HG03175 (cell line): ENCODE measurements at regions not wholly inside any gene's neighbourhood (a gene's known extent, or its start where the extent isn't known, plus 50 kb on each side); places are given as distances from the start of the nearest gene placed in this dataset.

Experiments used
- ATAC-seq: cut with Tn5 transposase; IDR thresholded peaks from one replicate; pipeline ENCODE4 v1.9.1; 2021; ENCODE audit warnings: mild to moderate bottlenecking, moderate library complexity; ENCODE audit not compliant: unreplicated experiment

DNA sequence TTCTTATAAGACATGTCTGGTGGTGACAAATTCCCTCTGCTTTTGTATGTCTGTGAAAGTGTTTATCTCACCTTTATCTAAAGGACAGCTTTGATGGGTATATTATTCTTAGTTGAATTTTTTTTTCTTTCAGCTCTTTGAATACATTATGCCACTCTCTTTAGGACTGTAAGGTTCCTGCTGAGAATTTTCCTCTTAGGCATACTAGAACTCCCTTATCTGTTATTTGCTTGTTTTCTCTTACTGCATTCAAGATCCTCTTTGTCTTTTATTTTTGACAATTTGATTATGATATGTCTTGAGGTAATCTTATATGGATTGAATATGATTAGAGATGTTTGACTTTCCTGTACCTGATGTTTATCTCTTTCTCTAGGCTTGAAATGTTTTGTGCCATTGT is 1328.4 kb downstream of the PCDH9 start:
- no peak for ATAC-seq

GRCh38 chr13:65894049-65894448 is 1336.1 kb downstream of the PCDH9 start:
- ATAC-seq: no peak

DNA sequence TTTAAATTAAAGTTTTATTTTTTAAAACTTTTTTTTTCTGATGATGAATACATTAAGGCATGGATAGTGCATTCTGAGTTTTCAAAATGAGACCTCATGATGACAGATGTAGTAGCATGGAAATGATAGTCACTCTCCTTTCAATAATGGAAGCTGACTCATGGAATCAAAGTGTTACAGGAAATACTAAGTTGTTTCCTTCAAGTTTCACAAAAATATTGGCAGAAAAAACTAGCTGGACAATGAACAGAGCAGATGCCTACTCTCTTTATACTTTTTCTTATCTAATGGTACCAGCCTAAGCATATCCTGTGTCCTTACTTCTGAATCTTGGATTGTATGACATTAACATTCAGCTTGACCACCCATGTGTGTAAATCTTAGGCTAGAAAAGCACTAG is 1337.3 kb downstream of the PCDH9 start:
- ATAC-seq: no peak

GRCh38 chr13:65889368-65889767 is 1340.8 kb downstream of the PCDH9 start:
- no peak for ATAC-seq

GRCh38 chr13:65882810-65883209 is 1347.3 kb downstream of the PCDH9 start:
- no peak for ATAC-seq

- ATAC-seq: no peak
Observed at GRCh38 chr13:65881561-65882155, 1348.5 kb downstream of the PCDH9 start.

DNA sequence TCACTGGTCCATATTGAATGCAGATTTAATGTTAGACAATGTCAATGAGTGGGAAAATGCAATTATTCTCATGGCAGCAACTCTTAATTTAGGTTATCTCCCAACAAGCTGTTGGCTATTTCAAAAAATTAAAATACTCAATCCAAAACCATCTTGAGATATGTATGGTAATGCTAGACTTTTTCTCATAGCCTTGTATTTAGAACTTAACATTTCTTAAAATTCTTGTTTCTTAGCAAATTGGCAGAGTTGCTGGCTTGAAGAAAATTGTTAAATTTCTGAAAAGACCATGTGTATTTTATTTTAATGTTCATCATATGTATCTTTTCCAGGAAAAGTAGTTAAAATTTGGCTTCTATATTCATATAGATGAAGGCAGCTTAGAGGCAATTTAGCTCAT is 1355.1 kb downstream of the PCDH9 start:
- no peak for ATAC-seq

DNA sequence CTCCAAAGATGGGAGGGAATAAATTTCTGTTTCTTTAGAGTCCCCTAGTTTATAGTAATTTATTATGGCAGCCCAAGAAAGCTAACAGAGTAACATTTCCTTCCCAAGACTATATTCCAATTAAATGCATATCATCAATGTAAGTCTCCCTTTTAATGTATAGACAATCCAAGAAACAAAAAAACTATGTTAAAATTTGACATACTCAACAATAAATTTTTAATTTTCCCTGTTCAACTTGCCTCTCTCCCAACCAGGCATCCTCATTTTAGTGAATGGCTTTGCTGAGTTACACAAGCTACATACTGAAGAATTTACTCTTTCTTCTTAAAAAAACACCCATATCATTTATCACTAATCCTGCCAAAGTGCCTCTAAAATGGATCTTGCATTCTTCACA is 1357.7 kb downstream of the PCDH9 start:
- no peak for ATAC-seq

DNA sequence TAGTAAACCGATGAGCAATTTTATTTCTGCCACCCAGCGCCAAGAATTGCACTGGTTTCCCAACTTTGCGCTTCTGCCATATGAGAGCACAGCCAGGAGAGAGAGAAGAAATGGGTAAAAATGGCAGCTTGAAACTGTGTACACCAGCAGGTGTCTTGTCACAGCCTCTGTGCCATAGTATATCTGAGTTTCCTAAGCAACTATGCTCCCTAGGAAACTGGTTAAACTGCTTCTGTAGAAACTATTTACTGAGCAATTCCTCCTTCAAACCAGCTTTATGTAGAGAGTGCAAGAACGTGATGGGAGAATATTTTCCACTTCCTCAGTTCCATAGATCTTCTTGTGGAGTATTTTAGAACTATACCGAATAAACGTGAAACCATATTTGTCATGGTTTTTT is 1361.3 kb downstream of the PCDH9 start:
- no peak for ATAC-seq

- ATAC-seq: no peak
Observed at GRCh38 chr13:65868099-65868498, 1362.0 kb downstream of the PCDH9 start.

DNA sequence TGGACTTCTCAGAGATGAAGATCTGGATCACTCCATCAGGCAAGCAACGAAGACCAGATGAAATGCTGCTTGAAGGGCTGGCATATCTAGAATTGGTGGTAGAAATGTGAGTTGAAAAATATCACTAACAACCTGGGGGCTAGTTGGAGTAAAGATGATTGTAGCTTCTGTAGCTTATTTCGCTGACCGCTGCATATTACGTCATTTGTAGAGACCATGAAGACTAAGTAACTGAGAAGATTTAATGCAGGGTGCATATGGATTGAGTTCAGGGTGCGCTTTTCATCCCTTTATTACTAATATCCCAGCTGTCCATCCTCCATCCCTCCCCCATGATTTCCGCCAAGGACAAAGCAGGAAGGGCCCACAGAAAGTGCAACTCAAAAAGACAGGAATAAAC is 1364.0 kb downstream of the PCDH9 start:
- no peak for ATAC-seq

GRCh38 chr13:65865206-65865605 is 1364.9 kb downstream of the PCDH9 start:
- no peak for ATAC-seq

GRCh38 chr13:65864039-65864438 is 1366.1 kb downstream of the PCDH9 start:
- no peak for ATAC-seq

DNA sequence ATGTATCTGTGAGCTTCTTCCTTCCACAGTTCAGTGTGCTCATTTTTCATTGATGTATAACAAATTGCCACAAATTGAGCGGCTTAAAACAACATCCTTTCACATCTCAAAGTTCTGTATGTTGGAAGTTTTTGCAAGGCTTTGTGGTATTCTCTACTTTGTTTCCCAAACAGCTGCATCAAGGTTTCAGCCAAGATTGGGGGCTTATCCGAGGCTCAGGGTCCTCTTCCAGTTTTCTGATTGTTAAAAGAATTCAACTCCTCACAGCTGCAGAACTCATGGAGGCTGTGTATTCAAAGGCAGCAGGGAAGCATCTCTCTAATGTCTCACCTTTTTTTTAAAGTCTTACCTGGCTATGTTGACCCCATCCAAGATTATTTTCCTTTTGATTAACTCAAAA is 1369.8 kb downstream of the PCDH9 start:
- ATAC-seq: no peak

- ATAC-seq: no peak
Observed at GRCh38 chr13:65857942-65858565, 1372.1 kb downstream of the PCDH9 start.

- ATAC-seq: no peak
Observed at GRCh38 chr13:65856431-65856830, 1373.7 kb downstream of the PCDH9 start.

DNA sequence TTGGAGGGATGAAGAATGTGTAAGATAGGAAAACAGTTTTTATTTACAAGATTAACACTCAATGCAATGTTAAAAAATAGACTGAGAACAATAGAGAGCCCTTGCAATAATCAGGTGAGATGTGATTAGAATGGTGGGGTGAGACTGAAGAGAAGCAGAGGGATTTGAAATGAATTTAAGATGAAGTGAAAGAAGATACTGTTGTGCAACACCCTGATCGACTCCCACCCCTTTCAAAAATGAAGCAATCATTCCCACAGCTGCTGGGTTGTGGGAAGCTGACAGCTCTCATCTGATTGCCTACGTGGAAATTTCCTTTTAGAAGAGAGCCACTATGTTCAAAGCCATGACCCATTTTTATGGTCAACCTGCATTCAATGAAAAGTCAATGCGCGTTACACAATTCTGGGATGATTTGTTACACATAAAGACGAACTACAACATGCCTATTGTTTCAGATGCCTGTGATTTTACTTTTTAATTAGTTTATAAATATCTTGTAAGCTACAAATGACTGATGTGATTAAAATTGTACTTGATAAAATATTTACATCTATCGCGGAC is 1374.8 kb downstream of the PCDH9 start:
- ATAC-seq: no peak

- ATAC-seq: no peak
Observed at GRCh38 chr13:65854431-65854830, 1375.7 kb downstream of the PCDH9 start.

- ATAC-seq: no peak
Observed at GRCh38 chr13:65844266-65844841, 1385.8 kb downstream of the PCDH9 start.

GRCh38 chr13:65843314-65843731 is 1386.8 kb downstream of the PCDH9 start:
- no peak for ATAC-seq

GRCh38 chr13:65841156-65841555 is 1389.0 kb downstream of the PCDH9 start:
- ATAC-seq: no peak

DNA sequence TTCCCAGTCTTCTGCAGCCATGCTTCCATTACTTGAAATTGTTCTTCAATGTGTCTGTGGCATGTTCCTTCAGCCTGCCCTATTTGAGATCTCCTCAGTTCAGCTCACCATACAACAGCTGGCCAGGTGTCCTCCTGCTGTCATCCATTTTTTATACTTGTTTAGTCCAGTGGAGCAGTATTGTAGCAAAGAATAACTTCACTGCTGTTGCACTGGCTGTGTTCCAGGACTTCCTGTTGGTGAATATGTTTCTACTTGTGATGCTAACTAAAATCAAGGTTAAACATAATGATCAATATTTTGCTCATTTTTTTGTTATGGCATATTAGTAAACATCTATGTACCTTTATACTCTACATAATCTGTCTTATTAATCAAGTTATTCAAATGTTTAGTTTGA is 1394.1 kb downstream of the PCDH9 start:
- no peak for ATAC-seq
